Activated T-cell treated with anti-CD3 and anti-CD28 coated beads, Interleukin-2, amount 50 U/mL, for 1 hour (primary cell): ENCODE measurements at regions not wholly inside any gene's neighbourhood (a gene's known extent, or its start where the extent isn't known, plus 50 kb on each side); places are given as distances from the start of the nearest gene placed in this dataset.

Source experiments
- DNase-seq: peaks from one replicate; pipeline ENCODE4 v3.0.0-alpha.2; 2020

- no peak for DNase-seq
Observed at GRCh38 chr7:46654546-46655443, 733.7 kb upstream of the IGFBP3 start.

- no peak for DNase-seq
Observed at GRCh38 chr7:46653848-46654247, 732.8 kb upstream of the IGFBP3 start.

- DNase-seq, result no peak
Observed at GRCh38 chr7:46652317-46652716, 731.2 kb upstream of the IGFBP3 start.

- DNase-seq, result no peak
Observed at GRCh38 chr7:46651561-46652088, 730.6 kb upstream of the IGFBP3 start.

- DNase-seq, result no peak
Observed at GRCh38 chr7:46651070-46651469, 730.0 kb upstream of the IGFBP3 start.

GRCh38 chr7:46649876-46650275, 728.8 kb upstream of the IGFBP3 start:
- no peak for DNase-seq

- no peak for DNase-seq
Observed at GRCh38 chr7:46637793-46638735, 717.0 kb upstream of the IGFBP3 start.

GRCh38 chr7:46636022-46636421, 715.0 kb upstream of the IGFBP3 start:
- DNase-seq, result no peak

- no peak for DNase-seq
Observed at GRCh38 chr7:46633630-46634240, 712.7 kb upstream of the IGFBP3 start.

- DNase-seq, result no peak
Observed at GRCh38 chr7:46633200-46633599, 712.1 kb upstream of the IGFBP3 start.

GRCh38 chr7:46630031-46630430, 709.0 kb upstream of the IGFBP3 start:
- no peak for DNase-seq

- no peak for DNase-seq
Observed at GRCh38 chr7:46628389-46628788, 707.3 kb upstream of the IGFBP3 start.

GRCh38 chr7:46626691-46627310, 705.7 kb upstream of the IGFBP3 start:
- no peak for DNase-seq

- no peak for DNase-seq
Observed at GRCh38 chr7:46626261-46626660, 705.2 kb upstream of the IGFBP3 start.

- no peak for DNase-seq
Observed at GRCh38 chr7:46625032-46625431, 704.0 kb upstream of the IGFBP3 start.

GRCh38 chr7:46622251-46622650, 701.2 kb upstream of the IGFBP3 start:
- no peak for DNase-seq

- no peak for DNase-seq
Observed at GRCh38 chr7:46619723-46620310, 698.7 kb upstream of the IGFBP3 start.

- DNase-seq, result no peak
Observed at GRCh38 chr7:46616636-46617035, 695.6 kb upstream of the IGFBP3 start.

GRCh38 chr7:46613551-46613950, 692.5 kb upstream of the IGFBP3 start:
- DNase-seq, result no peak

- DNase-seq, result no peak
Observed at GRCh38 chr7:46613116-46613515, 692.0 kb upstream of the IGFBP3 start.

GRCh38 chr7:46611508-46611907, 690.4 kb upstream of the IGFBP3 start:
- DNase-seq, result no peak

GRCh38 chr7:46610746-46611145, 689.7 kb upstream of the IGFBP3 start:
- DNase-seq, result no peak
